Activated CD8-positive, alpha-beta memory T cell treated with anti-CD3 and anti-CD28 coated beads, Interleukin-2, amount 50 U/mL, for 24 hours (primary cell): ENCODE measurements at regions not wholly inside any gene's neighbourhood (a gene's known extent, or its start where the extent isn't known, plus 50 kb on each side); places are given as distances from the start of the nearest gene placed in this dataset.

Experiments
- DNase-seq: peaks from one replicate; pipeline ENCODE4 v3.0.0-alpha.2; 2020; ENCODE audit errors: extremely low read depth

DNA sequence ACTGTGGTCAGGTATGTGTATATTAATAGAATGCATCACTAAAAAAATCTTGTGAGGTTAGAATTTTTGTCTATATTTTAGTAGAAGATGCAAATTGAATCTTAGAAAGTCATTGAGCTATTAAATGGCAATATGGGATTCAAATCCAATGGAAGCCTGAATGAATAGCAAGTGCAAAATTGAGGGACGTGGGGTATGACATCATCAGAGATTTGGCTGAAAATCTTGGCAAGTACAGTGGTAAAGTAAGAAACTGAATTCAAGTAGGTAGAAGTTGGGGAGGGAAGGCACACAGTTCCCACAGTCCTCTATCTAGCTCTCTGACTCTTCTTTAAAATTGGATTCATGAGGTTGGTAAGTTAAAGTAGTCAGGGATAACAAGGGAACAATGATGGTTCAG is 97.4 kb upstream of the SSTR1 start:
- DNase-seq: no peak

DNA sequence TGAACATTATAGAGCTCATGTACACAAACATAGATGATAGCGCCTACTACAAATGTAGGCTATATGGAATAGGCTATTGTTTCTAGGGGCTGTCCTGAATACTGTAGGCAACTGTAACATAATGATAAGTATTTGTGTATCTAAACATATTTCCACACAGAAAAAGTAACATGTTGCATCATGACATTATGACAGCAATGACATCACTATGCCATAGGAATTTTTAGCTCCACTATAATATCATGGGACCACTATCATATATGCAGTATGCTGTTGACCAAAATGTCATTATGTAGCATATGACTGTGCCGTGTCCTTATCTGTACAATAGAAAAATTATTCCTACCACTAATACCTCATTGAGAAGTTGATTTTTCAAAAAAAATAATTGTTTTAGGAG is 96.7 kb upstream of the SSTR1 start:
- DNase-seq: no peak

DNA sequence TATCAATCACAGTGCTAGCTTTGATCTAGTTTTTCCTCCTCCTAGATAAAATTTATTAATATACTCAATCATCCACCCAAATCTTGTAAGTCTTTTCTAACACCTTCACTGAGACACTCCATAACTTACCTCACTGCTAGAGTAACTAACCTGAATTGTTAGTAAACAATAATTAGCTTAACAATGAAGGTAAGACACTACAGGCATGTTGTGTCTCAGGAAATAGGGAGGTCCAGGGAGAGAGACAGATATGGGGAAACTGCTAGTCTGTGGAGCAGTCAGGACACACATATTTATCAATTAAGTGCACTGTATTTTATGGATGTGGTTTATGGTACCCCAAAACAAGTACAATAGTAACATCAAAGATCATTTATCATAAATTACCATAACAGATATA is 94.2 kb upstream of the SSTR1 start:
- DNase-seq: no peak

DNA sequence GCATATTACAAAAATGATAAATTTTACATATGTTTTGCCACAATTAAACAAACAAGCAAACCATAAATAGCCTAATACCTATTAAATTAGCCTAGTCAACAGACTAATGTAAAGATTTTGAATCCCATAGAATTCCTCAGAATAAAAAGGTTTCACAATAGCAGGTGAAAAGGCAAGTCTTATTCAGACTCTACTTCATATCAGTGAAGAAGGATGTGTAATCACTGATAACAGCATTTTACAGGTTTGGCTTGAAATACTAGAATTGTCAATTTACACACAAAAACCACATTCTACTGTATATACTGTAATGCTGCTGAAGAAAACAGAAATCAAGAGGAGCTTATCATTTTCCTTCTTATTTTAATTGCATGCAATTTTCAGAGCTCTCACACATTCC is 90.8 kb upstream of the SSTR1 start:
- no peak for DNase-seq

DNA sequence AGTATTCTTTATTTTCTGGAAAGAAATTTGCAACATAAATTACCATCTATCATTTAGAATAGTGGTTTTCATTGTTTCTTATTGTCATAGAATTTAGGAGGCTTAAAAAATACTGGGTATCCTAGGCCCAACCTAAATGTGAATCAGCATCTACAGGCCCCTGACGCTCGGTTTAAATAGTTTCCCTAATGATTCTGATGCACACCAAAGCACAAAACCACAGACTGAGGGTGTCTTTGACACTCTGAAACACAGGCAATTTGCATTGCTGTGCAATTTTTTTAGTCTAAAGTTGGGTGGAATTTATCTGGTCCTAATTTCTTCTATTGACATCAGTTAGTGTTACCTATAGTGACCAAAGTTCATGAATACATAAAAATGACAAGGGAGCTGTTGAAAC is 87.6 kb upstream of the SSTR1 start:
- DNase-seq: no peak

DNA sequence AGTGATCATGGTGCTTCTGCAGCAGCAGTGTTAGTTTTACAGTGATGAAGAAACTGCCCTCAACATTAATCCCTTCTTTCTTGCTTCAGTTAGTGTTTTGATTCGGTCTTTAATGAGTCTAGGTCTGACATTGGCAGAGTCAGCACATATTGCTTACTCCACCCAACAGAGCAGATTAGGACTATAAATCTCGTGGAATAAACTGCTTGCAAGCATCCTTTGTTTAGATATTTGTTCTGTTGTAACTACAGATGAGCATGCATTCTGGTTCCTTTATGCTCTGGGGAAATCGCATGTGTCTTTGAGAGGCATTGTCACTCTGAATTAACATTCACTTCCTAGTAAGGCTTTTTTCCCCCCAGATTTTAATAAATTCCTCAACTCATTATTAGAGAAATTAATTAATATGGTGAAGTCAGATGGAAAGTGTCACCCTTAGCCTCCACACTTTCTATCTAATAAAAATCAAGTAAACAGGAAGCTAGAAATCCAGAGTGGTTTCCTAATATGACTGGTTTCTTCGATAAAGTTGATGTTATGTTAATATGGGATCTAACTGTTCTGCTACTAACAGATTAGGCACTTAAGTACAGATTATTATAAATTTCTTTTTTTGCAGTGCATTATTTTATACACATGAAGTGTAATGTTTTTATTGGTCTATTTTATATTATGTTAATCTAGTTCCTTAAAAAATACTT is 86.2 kb upstream of the SSTR1 start:
- DNase-seq: no peak

DNA sequence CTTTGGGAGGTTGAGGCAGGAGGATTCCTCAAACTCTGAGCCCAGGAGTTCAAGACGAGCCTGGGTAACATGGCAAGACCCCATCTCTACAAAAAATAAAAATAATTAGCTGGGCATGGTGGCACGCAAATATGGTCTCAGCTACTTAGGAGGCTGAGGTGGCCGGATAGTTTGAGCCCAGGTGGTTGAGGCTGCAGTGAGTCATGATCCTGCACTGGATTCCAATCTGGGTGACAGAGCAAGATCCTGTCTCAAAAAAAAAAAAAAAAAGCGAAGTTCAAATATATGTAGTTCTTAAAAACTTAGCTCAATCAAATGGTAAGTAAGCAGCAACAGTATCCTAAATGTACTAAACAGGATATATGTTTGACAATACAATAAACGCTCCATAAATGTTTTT is 85.5 kb upstream of the SSTR1 start:
- DNase-seq: no peak

DNA sequence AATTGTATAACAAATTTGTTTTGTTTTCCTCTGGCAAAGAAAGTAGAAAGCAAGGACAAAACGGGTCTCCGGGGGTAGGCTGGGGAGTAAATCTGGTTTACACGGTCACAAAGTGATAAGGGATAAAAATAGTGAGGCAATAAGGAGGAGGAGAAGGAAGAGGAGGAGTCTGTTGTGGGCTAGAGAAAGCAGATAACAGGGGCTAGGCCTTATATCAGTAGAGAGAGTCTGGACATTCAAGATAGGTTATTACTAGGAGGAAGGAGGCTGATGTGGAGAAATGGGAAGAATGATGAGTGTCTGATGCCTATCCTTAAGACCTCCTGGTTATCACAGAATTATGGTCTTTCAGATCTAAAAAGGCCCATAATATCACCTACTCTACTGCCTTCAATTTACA is 83.2 kb upstream of the SSTR1 start:
- no peak for DNase-seq

DNA sequence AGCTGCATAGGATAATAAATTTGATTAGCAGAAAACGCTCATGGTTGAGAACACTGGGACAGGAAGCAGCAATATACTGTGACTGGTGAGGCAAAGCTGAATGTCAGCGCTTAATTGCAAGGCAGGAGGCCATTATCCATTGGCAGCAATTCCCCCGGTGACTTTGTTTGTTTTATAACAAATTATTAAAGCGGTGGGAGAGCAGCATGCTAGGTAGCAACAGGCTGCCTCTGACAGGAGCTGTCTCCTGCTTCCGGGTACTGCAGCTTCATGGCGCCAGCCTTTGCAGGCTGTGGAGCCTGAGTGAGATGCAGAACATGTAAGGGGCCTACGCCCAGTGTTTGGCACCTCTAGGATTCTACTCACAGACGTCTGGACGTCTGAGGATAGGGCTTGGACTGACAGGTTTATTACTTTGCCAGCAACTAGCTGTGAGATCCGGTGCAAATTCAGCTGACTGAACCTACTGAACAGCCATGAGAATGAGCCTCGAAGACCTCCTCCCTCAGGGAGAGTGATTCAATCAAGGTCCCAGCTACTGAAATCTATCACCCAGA is 82.1 kb upstream of the SSTR1 start:
- DNase-seq: no peak

DNA sequence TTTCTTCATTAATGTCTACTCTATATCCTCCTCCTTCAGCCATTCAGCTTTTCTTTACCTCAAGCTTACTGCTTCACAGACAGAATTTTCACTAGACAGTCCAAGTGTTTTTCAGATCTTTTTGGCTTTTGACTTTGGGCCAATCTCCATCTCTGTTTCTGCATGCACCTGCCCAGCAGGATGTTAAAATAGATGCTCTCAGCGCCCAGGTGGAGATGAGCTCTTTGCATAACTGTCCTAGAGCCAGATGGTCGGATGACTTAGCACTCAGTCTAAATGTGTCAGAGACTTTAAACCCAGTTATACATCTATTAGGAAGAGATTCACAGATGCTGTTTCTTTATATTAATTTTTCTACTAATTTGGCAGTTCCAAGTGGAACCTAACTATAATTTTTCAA is 80.3 kb upstream of the SSTR1 start:
- no peak for DNase-seq

DNA sequence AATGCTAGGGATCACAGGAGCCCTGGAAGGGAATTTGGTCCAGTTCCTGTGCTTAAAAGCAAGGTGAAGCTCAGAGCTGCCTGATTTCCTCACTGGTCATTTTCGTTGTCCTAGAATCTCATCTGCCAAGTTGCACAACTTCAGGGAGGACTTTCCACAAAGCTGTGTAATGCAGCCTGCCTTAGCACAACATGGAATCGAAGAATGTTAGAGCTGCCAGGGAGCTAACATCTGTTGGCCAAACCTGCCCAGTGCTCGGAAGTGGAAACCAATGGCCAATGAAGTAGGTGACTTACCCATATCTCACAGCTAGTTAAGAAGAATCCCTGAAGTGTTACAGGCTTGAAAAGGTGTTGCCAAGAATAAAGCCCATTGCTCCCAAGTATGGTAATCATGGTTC is 79.9 kb upstream of the SSTR1 start:
- DNase-seq: no peak

DNA sequence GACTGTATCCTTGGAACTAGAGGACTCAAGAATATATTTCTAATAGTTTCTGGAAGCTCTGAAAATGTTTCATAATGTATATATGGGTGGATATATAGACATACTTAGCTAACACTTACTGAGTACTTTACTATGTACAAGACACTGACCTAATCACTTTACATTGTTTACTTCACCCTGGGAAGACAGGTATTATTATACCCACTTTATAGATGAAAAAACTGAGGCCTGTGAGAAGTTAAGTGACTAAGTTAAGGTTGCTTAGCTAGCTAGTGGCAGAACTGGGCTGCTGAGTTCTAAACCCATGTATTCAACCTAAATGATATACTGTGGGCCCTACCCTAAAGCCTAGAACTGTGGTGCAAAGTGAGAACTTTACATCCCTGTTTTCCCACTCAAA is 79.1 kb upstream of the SSTR1 start:
- no peak for DNase-seq

DNA sequence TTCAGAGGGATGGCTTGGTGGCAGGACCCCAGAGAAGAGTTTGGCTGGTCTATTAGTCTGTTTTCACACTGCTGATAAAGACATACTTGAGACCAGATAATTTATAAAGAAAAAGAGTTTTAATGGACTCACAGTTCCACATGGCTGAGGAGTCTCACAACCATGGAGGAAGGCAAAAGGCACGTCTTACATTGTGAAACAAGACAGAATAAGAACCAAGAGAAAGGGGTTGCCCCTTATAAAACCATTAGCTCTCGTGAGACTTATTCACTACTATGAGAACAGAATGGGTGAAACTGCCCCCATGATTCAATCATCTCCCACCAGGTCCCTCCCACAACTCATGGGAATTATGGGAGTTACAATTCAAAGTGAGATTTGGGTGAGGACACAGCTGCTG is 78.5 kb upstream of the SSTR1 start:
- DNase-seq: no peak

DNA sequence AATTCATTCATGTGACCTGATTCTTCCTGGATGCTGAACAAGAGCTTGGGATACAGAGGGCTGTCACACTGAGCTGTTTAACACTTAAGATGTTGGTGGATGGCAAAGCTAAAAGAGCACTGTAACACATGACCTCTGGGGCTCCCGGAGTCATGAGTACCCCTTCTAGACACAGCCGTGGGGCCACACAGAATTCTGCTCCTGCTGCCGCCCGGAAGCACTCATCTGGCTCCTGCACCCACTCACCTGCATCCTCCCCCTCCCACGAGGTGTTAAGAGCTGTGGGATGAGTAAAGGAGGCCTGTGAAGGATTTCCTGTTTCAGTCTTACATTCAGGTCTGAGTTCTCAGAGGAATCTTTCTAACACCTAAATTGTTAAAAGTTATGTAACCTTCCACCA is 78.0 kb upstream of the SSTR1 start:
- no peak for DNase-seq

DNA sequence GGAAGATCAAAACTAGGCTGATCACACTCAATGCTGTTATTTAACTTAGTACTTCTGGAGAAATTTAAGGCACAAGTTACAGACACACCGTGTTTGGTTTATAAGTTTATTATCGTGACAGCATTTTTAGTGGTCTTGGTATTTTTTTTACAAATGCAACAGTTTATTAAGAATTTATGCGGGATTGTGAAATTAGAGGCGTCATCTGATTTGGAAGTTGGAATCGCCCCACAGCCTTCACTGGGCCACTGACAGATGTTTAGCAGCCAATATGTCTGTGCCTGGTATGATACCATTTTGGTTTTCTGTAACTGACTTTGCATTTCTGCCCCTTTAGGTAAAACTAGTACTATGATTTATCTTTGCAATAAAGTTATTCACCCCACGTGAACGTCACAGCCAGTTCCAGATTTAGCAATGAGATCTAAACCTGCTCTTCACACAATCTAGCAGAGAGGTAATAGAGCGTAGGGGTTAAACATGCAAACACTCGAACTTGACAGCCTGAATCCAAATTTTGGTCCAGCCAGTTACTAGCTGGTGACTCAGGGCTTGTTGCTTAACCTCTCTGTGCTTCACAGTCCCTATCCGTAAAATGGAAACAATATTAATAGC is 73.2 kb upstream of the SSTR1 start:
- DNase-seq: no peak

DNA sequence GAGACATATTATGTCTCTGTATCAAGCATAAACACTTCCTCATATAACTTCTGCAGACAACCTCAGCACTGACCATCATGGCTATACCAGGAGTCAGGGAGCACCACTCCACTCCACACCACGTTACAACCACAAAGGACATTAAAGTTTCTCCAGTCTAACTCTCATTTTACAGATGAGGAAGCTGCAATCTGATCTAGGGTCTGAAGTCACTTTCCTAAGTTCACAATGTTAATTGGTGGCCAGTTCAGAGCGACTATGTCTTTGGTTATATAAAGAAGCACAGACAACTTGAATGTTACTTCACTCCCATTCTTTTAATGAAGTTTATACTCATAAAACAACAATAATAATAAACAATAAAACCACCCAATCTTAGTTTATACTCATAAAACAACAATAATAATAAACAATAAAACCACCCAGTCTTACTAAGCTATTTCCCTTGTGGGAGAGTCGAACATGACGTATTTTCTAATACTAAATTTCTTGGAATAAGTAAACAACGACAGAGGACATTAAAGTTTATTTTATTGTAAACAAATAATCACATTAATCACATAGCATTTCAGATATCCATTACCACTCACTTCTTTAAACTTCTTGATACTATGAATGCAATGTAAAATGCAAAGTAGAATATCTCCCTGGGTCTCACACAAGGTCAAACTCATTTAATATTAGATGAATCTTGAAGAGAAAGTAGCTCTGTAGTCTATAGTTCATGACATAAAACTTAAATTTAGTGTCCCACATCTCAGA is 72.4 kb upstream of the SSTR1 start:
- DNase-seq: no peak

DNA sequence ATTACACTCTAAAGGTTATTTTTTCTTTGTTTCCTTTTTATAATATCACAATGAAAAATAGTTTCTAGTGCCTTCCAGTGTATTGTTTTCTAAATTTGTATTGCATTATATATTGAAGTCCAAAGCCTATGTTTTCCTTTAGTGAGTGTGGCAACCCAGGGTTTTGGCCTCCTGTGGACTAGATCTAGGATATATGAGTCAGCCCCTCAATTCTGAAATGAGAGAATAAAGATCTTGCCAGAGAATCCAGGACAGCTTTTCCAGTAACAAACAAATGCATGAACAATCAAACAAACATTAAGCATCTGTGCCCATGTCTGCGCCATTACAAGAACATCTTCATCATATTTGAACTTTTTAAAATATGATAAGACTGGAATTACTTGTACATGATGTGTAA is 70.7 kb upstream of the SSTR1 start:
- no peak for DNase-seq

DNA sequence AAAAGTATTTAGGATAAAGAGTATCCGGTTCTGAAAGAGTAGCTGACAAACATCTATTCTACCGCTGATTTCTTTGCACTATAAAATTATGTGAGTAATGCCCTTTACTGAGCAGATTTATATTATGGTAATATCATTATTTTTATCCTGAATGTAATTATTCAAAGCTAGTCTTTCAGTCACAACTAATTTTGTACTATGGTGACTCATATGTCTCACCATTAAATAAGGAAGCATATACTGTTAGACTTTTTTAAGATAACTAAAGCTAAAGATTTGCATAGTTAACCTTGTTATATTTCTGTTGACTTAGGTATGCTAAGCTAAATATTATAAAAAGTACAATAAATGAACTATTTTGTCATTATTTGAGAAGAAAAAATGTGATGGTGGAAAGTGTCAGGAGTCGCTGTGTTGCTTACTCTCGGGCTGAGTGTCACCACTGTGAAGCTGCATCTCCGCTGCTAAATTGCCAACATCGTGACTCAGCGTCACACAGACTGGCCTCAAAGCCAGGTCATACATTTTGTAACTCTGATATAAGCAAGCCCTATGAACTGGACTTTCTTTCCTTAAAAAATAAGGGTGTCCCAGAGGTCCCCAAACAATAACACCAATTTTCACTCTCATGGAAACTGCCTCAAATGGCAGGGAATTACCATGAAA is 69.1 kb upstream of the SSTR1 start:
- DNase-seq: no peak

DNA sequence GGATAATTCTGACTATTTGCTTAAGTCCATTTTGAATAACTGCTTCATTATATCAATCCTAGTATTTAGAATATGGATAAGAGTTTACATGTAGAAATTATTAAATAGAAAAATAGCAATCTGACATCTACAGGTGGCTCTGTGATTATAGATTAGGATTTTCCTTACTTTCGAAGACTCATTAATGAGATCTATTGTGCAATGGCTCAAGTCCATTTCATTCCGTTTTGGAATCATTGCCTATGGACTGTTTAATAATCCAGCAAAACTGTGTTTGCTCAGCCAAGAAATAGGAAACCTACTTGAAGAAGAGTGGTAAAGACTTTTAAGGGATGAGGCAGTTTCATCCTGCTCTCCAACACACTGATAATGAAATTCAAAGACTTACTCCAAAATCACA is 67.8 kb upstream of the SSTR1 start:
- DNase-seq: no peak

DNA sequence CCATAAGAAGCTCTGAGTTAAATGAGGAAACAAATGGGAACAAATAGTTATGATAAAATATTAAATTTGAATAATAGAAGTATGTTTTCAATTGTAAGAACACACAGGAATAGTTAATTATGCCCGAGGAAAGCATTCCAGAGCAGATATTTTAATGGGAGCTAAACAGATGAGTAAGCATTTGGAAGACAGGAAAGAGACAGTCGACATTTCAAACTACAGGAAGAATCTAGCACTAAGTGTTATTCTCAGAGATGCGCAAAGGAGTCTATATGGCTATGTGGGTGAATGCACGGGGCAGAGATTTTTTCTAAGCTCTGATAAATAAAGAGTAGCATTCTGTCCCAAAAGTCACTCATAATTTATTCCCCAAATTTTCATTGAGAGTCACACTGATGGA is 64.5 kb upstream of the SSTR1 start:
- DNase-seq: no peak

DNA sequence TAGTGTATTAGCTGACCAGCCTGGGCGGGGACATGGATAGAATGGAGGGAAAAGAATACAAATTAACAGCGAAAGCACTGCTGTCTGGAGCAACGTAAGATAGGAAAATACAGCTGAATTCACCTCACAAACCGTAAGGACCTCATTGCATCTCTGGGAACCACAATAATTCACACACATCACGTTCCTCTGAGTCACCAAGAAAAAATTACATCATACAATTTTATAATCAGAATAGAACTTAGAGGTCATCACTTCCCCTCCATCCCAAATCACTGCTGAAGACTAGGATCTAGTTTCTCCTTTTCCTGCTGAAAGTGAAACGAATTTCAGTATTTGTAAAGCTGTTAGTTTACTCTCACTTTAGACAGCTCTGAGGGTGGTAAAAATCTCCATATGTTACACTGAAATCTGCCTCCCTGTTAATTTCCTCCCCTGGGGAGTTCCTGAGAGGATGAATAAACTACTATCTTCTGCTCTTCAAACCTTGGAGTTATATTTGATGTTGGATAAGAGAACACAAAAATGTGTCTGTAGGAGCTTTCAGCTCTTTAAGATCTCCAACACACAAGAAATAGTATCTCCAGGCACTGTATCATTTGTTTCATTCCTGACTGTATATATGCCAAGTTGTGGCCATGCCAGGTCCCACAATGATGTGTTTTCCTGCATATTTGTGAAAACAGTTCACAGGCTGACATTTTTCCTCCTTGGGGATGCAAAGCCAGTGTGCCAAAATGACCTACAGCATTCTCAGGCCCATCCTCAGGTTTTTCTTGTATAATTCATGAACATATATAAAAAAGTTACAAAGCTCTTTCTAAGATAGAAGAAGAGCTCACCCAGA is 63.8 kb upstream of the SSTR1 start:
- DNase-seq: no peak

DNA sequence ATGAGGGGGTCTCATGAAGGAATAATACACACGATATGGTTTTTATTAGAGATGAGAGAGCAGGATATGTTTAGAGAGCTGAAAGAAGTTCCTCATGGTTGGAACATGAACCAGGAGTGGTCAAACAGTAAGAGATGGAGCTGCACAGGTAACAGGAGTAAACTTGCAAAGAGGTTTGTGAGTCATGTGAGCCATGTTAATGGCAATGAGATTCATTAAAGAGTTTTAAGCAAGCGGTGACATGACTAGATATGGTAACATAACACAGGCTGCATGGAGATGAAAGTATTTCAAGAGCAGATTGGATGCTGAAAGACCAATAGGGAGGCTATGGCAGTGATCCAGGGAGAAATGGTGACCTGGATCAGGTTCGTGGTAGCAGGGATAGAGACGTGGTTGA is 62.6 kb upstream of the SSTR1 start:
- DNase-seq: no peak
